IMR-90 (cell line): ENCODE measurements at regions not wholly inside any gene's neighbourhood (a gene's known extent, or its start where the extent isn't known, plus 50 kb on each side); places are given as distances from the start of the nearest gene placed in this dataset.

Experiments used
- ATAC-seq: fragments of 200-7000 bp; cut with Tn5 transposase; 2 replicates; pipeline ENCODE4 v1.9.1; 2020; ENCODE audit warnings: low read depth, mild to moderate bottlenecking, moderate library complexity
- BruUV-seq: library from RNA; stranded (reverse); fragments of 400-500 nt; replicated peaks from 2 replicates; lab custom pipeline; 2021; lab: Mats Ljungman, UMichigan
- CTCF ChIA-PET: fragments of 300-600 bp; formaldehyde crosslinking; extraction: SDS; loops from one replicate; lab custom pipeline; 2021; ENCODE audit warnings: antibody characterized with exemption; lab: Yijun Ruan, JAX
- POLR2A ChIA-PET: fragments of 300-600 bp; sonication (Branson Sonifier 250); formaldehyde crosslinking; loops from one replicate; lab custom pipeline; 2022; ENCODE audit warnings: antibody characterized with exemption; ENCODE audit not compliant: unreplicated experiment; lab: Charles Lee
- DNase-seq: peaks from one replicate; pipeline ENCODE4 v3.0.0; 2013
- H2AFZ ChIP-seq: replicated peaks from 2 replicates; pipeline ENCODE3; 2013; ENCODE audit warnings: low read length, mild to moderate bottlenecking; ENCODE audit not compliant: poor library complexity
- H2AK5ac ChIP-seq: 2 replicates; pipeline ENCODE4 v1.6.1; 2013; ENCODE audit warnings: low read depth, low read length, inconsistent platforms
- H2AK9ac ChIP-seq: replicated peaks from 2 replicates; pipeline ENCODE3; 2013; ENCODE audit warnings: mild to moderate bottlenecking, low read depth, low read length, moderate library complexity; ENCODE audit not compliant: poor library complexity
- H2BK120ac ChIP-seq: 2 replicates; pipeline ENCODE4 v1.6.1; 2013; ENCODE audit warnings: low read depth, low read length, inconsistent platforms
- H2BK15ac ChIP-seq: 3 replicates; pipeline ENCODE4 v1.6.1; 2013; ENCODE audit warnings: low read depth, low read length, inconsistent platforms
- H2BK20ac ChIP-seq: 2 replicates; pipeline ENCODE4 v1.6.1; 2013; ENCODE audit warnings: low read depth, mild to moderate bottlenecking, inconsistent platforms, low read length, moderate library complexity
- H2BK5ac ChIP-seq: 2 replicates; pipeline ENCODE4 v1.6.1; 2013; ENCODE audit warnings: mild to moderate bottlenecking, low read depth, low read length, inconsistent platforms; ENCODE audit not compliant: poor library complexity, severe bottlenecking
- H3K14ac ChIP-seq: replicated peaks from 2 replicates; pipeline ENCODE4 v1.6.1; 2013; ENCODE audit warnings: low read depth, low read length, inconsistent platforms
- H3K18ac ChIP-seq: 2 replicates; pipeline ENCODE4 v1.6.1; 2013; ENCODE audit warnings: low read depth, low read length, control low read depth
- H3K23ac ChIP-seq: 2 replicates; pipeline ENCODE4 v1.6.1; 2013; ENCODE audit warnings: low read depth, low read length, inconsistent platforms
- H3K27ac ChIP-seq: 2 replicates; pipeline ENCODE4 v1.5.1; 2013; ENCODE audit warnings: mild to moderate bottlenecking, control low read depth, low read length; ENCODE audit not compliant: insufficient read depth
- H3K27me3 ChIP-seq: 2 replicates; pipeline ENCODE4 v1.6.1; 2013; ENCODE audit warnings: low read length; ENCODE audit not compliant: control insufficient read depth, insufficient read depth
- H3K36me3 ChIP-seq: 2 replicates; pipeline ENCODE4 v1.6.1; 2013; ENCODE audit warnings: low read length, mixed read lengths; ENCODE audit not compliant: control insufficient read depth, insufficient read depth
- H3K4ac ChIP-seq: 2 replicates; pipeline ENCODE4 v1.6.1; 2013; ENCODE audit warnings: low read depth, low read length, inconsistent platforms
- H3K4me1 ChIP-seq: 2 replicates; pipeline ENCODE4 v1.6.1; 2013; ENCODE audit warnings: low read length, mixed read lengths; ENCODE audit not compliant: control insufficient read depth, insufficient read depth
- H3K4me2 ChIP-seq: 2 replicates; pipeline ENCODE4 v1.6.1; 2013; ENCODE audit warnings: low read depth, mild to moderate bottlenecking, control low read depth, low read length, moderate library complexity
- H3K4me3 ChIP-seq: 2 replicates; pipeline ENCODE4 v1.5.1; 2013; ENCODE audit warnings: low read depth, mild to moderate bottlenecking, control low read depth, low read length, moderate library complexity; ENCODE audit not compliant: insufficient read depth
- H3K56ac ChIP-seq: 2 replicates; pipeline ENCODE4 v1.6.1; 2013; ENCODE audit warnings: low read length, inconsistent platforms; ENCODE audit not compliant: insufficient read depth; ENCODE audit errors: extremely low read depth
- H3K79me1 ChIP-seq, 2 experiments: 2 replicates each; pipeline ENCODE4 v1.6.1; 2013; ENCODE audit warnings: low read length in 2 of 2, inconsistent platforms in 1 of 2, low read depth in 1 of 2
- H3K9ac ChIP-seq: 2 replicates; pipeline ENCODE4 v1.6.1; 2013; ENCODE audit warnings: low read depth, low read length, control low read depth
- H3K9me1 ChIP-seq: 2 replicates; pipeline ENCODE4 v1.6.1; 2013; ENCODE audit warnings: low read length, inconsistent platforms; ENCODE audit not compliant: insufficient read depth
- H3K9me3 ChIP-seq: 2 replicates; pipeline ENCODE4 v1.6.1; 2013; ENCODE audit warnings: low read length; ENCODE audit not compliant: control insufficient read depth, insufficient read depth
- H4K20me1 ChIP-seq: 2 replicates; pipeline ENCODE4 v1.6.1; 2013; ENCODE audit warnings: low read length, inconsistent platforms; ENCODE audit not compliant: insufficient read depth
- H4K5ac ChIP-seq: 2 replicates; pipeline ENCODE4 v1.6.1; 2013; ENCODE audit warnings: mild to moderate bottlenecking, low read depth, low read length, control low read depth
- H4K8ac ChIP-seq, 2 experiments: 2 replicates each; pipeline ENCODE4 v1.6.1; 2013; ENCODE audit warnings: low read depth in 2 of 2, low read length in 2 of 2, control low read depth in 1 of 2, inconsistent platforms in 1 of 2
- H4K91ac ChIP-seq: 2 replicates; pipeline ENCODE4 v1.6.1; 2013; ENCODE audit warnings: low read depth, low read length, inconsistent platforms; ENCODE audit not compliant: insufficient read depth
- BHLHE40 ChIP-seq: fragments of 150-350 bp; IDR thresholded peaks from 2 replicates; pipeline ENCODE4 v1.6.1; 2016; ENCODE audit warnings: mild to moderate bottlenecking, low read depth, low read length
- CEBPB ChIP-seq: IDR thresholded peaks from 2 replicates; pipeline ENCODE4 v1.6.1; 2012; ENCODE audit warnings: low read depth, low read length, improper control_type of control experiment
- CHD1 ChIP-seq: IDR thresholded peaks from 2 replicates; pipeline ENCODE4 v1.6.1; 2012; ENCODE audit warnings: low read depth, low read length, improper control_type of control experiment
- FOS ChIP-seq: fragments of 150-350 bp; IDR thresholded peaks from 2 replicates; pipeline ENCODE4 v1.6.1; 2016; ENCODE audit warnings: low read depth, low read length
- MAFK ChIP-seq: IDR thresholded peaks from 2 replicates; pipeline ENCODE4 v1.6.1; 2012; ENCODE audit warnings: low read depth, low read length, improper control_type of control experiment
- NFE2L2 ChIP-seq: fragments of 150-350 bp; IDR thresholded peaks from 2 replicates; pipeline ENCODE4 v1.6.1; 2016; ENCODE audit warnings: low read depth, mild to moderate bottlenecking, low read length
- POLR2A ChIP-seq: IDR thresholded peaks from 2 replicates; pipeline ENCODE4 v1.6.1; 2012; ENCODE audit warnings: mild to moderate bottlenecking, low read depth, low read length
- WGBS, 2 experiments: methylation state at CpG; one replicate each; pipeline versions ENCODE4 v1.1.5 to v1.1.7; 2013; ENCODE audit warnings: missing lambda C conversion rate in 2 of 2; ENCODE audit not compliant: insufficient read length in 1 of 2; ENCODE audit errors: extremely low coverage in 2 of 2; 5-methylcytosine and 5-hydroxymethylcytosine counted together
- dilution Hi-C: fragments of 300-500 bp; cut with HindIII; formaldehyde crosslinking; loops from one replicate; pipeline ENCODE4 v1.14.3; 2018; ENCODE audit warnings: low sequenced_read_pairs; ENCODE audit not compliant: unreplicated experiment
- in situ Hi-C: fragments of 300-500 bp; cut with MboI; formaldehyde crosslinking; loops from 3 replicates; pipeline ENCODE4 v1.14.3; 2019; ENCODE audit warnings: low sequenced_read_pairs, inconsistent platforms, mixed read lengths
- intact Hi-C: fragments of 100-400 bp; cut with micrococcal nuclease; formaldehyde crosslinking; loops from 2 replicates; pipeline ENCODE4 v1.10.0; 2022
- TF ChIP-seq, protein P1 (sequence below): conservative IDR thresholded peaks from 2 replicates; pipeline ENCODE4 v1.5.1; 2012; ENCODE audit warnings: mild to moderate bottlenecking, low read depth, low read length, improper control_type of control experiment

DNA sequence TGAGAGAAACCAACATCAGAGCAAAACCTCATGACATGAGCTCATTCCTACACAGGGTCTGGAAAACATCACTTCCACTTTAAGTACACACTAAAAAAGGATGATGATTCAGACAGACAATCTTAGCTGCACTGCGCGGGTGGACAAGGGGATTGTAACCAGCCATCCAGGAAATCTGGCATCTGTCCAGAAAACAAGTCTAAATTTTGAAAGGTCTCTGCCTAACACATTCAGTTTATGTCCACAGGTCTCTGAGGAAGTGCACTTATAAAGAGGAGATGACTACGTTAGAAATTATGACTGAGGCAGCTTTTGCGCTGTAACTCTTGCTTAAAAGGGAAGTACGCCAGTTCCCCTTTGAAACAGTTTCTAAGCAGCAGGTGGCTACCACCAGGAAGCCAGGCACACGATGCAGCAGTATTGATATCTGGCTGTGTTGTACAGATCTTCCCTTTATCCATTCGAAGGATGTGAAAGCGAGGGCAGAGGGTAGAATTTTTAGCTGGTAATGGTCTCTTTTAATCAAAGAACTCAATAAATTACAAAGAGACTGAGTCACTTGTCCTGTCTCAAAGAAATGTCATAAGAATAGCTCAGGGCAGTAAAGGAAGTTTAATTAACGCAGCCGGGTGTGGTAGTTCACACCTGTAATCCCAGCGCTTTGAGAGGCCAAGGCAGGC, 128.0 kb downstream of the SETD4 start:
- peaks cover 4% of the 10 kb centered on the region for H3K9me1 ChIP-seq
- H3K18ac ChIP-seq, result peak overlapping the region; percentile 37; the same call in 1 of the 2 replicates
- H3K4me3 ChIP-seq, result peak overlapping the region; percentile 16; the same call in 1 of the 2 replicates
- peak overlapping the region; percentile 67 for H2BK120ac ChIP-seq
- dilution Hi-C loops (no loop called here), intact Hi-C loops (loop anchor here (5.0 kb wide), 1 partner anchor 1045 kb away; no protein-coding TSS in a partner anchor), in situ Hi-C loops (loop anchor here (10.0 to 25.0 kb wide), 2 partner anchors 1048 to 1195 kb away; no protein-coding TSS in a partner anchor)
- H4K20me1 ChIP-seq, result no peaks in the 10 kb centered on the region
- H2AK5ac ChIP-seq, result peak overlapping the region; percentile 65
- H2AK9ac ChIP-seq, result no peak overlapping the region
- no peak overlapping the region for H4K91ac ChIP-seq
- no peak overlapping the region for H3K56ac ChIP-seq
- POLR2A ChIA-PET, result no interaction called here
- no peak overlapping the region for H3K9ac ChIP-seq
- peak overlapping the region; percentile 82 for H2BK5ac ChIP-seq
- peak overlapping the region; percentile 73 for H2BK20ac ChIP-seq
- H3K23ac ChIP-seq, result 0 out of 2 replicates have a peak overlapping the region, but pooled peaks have one; percentile 21
- H3K9me3 ChIP-seq, result no peaks in the 10 kb centered on the region
- H3K14ac ChIP-seq, result 0 out of 2 replicates have a peak overlapping the region, but pooled peaks have one; percentile 24
- no TSS peak for BruUV-seq
- 0% methylated on average over 5 of the region's 11 CpGs; no CpG with 5 or more reads in 1 of the 2 experiments for WGBS, 2 experiments
- no peak for TF ChIP-seq BHLHE40
- peak; percentile 47; the same call in 1 of the 2 replicates for TF ChIP-seq CEBPB
- no peak for TF ChIP-seq NFE2L2
- TF ChIP-seq FOS, result peak; percentile 74
- TF ChIP-seq, protein P1, sequence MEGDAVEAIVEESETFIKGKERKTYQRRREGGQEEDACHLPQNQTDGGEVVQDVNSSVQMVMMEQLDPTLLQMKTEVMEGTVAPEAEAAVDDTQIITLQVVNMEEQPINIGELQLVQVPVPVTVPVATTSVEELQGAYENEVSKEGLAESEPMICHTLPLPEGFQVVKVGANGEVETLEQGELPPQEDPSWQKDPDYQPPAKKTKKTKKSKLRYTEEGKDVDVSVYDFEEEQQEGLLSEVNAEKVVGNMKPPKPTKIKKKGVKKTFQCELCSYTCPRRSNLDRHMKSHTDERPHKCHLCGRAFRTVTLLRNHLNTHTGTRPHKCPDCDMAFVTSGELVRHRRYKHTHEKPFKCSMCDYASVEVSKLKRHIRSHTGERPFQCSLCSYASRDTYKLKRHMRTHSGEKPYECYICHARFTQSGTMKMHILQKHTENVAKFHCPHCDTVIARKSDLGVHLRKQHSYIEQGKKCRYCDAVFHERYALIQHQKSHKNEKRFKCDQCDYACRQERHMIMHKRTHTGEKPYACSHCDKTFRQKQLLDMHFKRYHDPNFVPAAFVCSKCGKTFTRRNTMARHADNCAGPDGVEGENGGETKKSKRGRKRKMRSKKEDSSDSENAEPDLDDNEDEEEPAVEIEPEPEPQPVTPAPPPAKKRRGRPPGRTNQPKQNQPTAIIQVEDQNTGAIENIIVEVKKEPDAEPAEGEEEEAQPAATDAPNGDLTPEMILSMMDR, result no peak
- TF ChIP-seq MAFK, result no peak
- TF ChIP-seq CHD1, result no peak
- 0 out of 2 replicates have a peak, but pooled peaks have one; percentile 30 for TF ChIP-seq POLR2A
- CTCF ChIA-PET, result interaction anchor here (1.5 kb wide), 1 partner anchor 92 kb away, joined by 5 read pairs; no protein-coding TSS in a partner anchor
- H3K4me1 ChIP-seq, result peaks cover 7% of the 10 kb centered on the region; the same call in 1 of the 2 replicates
- H3K79me1 ChIP-seq, result no peaks in the 10 kb centered on the region; a peak in 1 of 4 replicates
- H2AFZ ChIP-seq, result peak overlapping the region; percentile 55
- DNase-seq (peak; percentile 95), ATAC-seq (peak; percentile 86)
- peak overlapping the region; percentile 75; the same call in 1 of the 2 replicates for H3K4ac ChIP-seq
- no peaks in the 10 kb centered on the region for H3K27me3 ChIP-seq
- peak overlapping the region; percentile 85 for H3K4me2 ChIP-seq
- H4K5ac ChIP-seq, result no peak overlapping the region
- peak overlapping the region; percentile 57; the same call in 1 of the 3 replicates for H2BK15ac ChIP-seq
- peak overlapping the region in 1 of 2 experiments; percentile 55; a peak in 2 of 4 replicates for H4K8ac ChIP-seq
- H3K36me3 ChIP-seq, result no peaks in the 10 kb centered on the region
- peak overlapping the region; percentile 57 for H3K27ac ChIP-seq
